ENCODE measurements at regions not wholly inside any gene's neighbourhood (a gene's known extent, or its start where the extent isn't known, plus 50 kb on each side); places are given as distances from the start of the nearest gene placed in this dataset.

- TF ChIP-seq CTCF (conservative IDR thresholded peaks at IDR 0.05; ENCODE audit: control insufficient read depth, insufficient read depth, low read depth, low read length): no peak
- no peak for DNase-seq (ENCODE audit: low read depth)
- H3K4me3 ChIP-seq (ENCODE audit: control insufficient read depth, low read depth, low read length): no peak overlapping the region
Observed at GRCh38 chr4:126012691-126013290, 698.0 kb downstream of the FAT4 start.

GRCh38 chr4:126018274-126018673 is 703.5 kb downstream of the FAT4 start:
- H3K4me3 ChIP-seq (ENCODE audit: control insufficient read depth, low read depth, low read length): no peak overlapping the region
- DNase-seq (ENCODE audit: low read depth): no peak
- no peak for TF ChIP-seq CTCF (conservative IDR thresholded peaks at IDR 0.05; ENCODE audit: control insufficient read depth, insufficient read depth, low read depth, low read length)

- no peak for TF ChIP-seq CTCF (conservative IDR thresholded peaks at IDR 0.05; ENCODE audit: control insufficient read depth, insufficient read depth, low read depth, low read length)
- H3K4me3 ChIP-seq (ENCODE audit: control insufficient read depth, low read depth, low read length): no peak overlapping the region
- no peak for DNase-seq (ENCODE audit: low read depth)
Observed at GRCh38 chr4:126023896-126024295, 709.1 kb downstream of the FAT4 start.

- H3K4me3 ChIP-seq (ENCODE audit: control insufficient read depth, low read depth, low read length): no peak overlapping the region
- DNase-seq (ENCODE audit: low read depth): no peak
- TF ChIP-seq CTCF (conservative IDR thresholded peaks at IDR 0.05; ENCODE audit: control insufficient read depth, insufficient read depth, low read depth, low read length): no peak
Observed at GRCh38 chr4:126027601-126028000, 712.8 kb downstream of the FAT4 start.

- no peak overlapping the region for H3K4me3 ChIP-seq (ENCODE audit: control insufficient read depth, low read depth, low read length)
- TF ChIP-seq CTCF (conservative IDR thresholded peaks at IDR 0.05; ENCODE audit: control insufficient read depth, insufficient read depth, low read depth, low read length): no peak
- DNase-seq (ENCODE audit: low read depth): no peak
Observed at GRCh38 chr4:126028876-126029275, 714.1 kb downstream of the FAT4 start.

- H3K4me3 ChIP-seq (ENCODE audit: control insufficient read depth, low read depth, low read length): no peak overlapping the region
- DNase-seq (ENCODE audit: low read depth): no peak
- TF ChIP-seq CTCF (conservative IDR thresholded peaks at IDR 0.05; ENCODE audit: control insufficient read depth, insufficient read depth, low read depth, low read length): no peak
Observed at GRCh38 chr4:126037231-126037630, 722.5 kb downstream of the FAT4 start.
